T-helper 9 cell (primary cell): ENCODE measurements at regions not wholly inside any gene's neighbourhood (a gene's known extent, or its start where the extent isn't known, plus 50 kb on each side); places are given as distances from the start of the nearest gene placed in this dataset.
"Not testable (repeated sequence)": the region's sequence is repeated elsewhere in the genome, so short reads cannot be mapped to it uniquely, and the experiment has no call there.

Experiments
- DNase-seq: peaks from one replicate; pipeline ENCODE4 v3.0.0-alpha.2; 2020

- DNase-seq: no peak
These were observed 181.9 kb upstream of the GLRA1 start for GRCh38 chr5:152106571-152106970.

- no peak for DNase-seq
These were observed 180.4 kb upstream of the GLRA1 start for GRCh38 chr5:152105085-152105484.

GRCh38 chr5:152104211-152104610 is 179.6 kb upstream of the GLRA1 start:
- DNase-seq: no peak

GRCh38 chr5:152102908-152103307 is 178.3 kb upstream of the GLRA1 start:
- not testable (repeated sequence) for DNase-seq

GRCh38 chr5:152102057-152102456 is 177.4 kb upstream of the GLRA1 start:
- DNase-seq: no peak

GRCh38 chr5:152100462-152100861 is 175.8 kb upstream of the GLRA1 start:
- no peak for DNase-seq

- DNase-seq: no peak
These were observed 172.5 kb upstream of the GLRA1 start for GRCh38 chr5:152097128-152097527.

- no peak for DNase-seq
These were observed 170.1 kb upstream of the GLRA1 start for GRCh38 chr5:152094716-152095115.

- DNase-seq: no peak
These were observed 169.4 kb upstream of the GLRA1 start for GRCh38 chr5:152094060-152094459.

- DNase-seq: no peak
These were observed 167.9 kb upstream of the GLRA1 start for GRCh38 chr5:152092580-152092979.

- no peak for DNase-seq
These were observed 165.0 kb upstream of the GLRA1 start for GRCh38 chr5:152089644-152090043.

- DNase-seq: no peak
These were observed 162.0 kb upstream of the GLRA1 start for GRCh38 chr5:152086668-152087067.

GRCh38 chr5:152084476-152084875 is 159.8 kb upstream of the GLRA1 start:
- DNase-seq: no peak

- no peak for DNase-seq
These were observed 158.6 kb upstream of the GLRA1 start for GRCh38 chr5:152083231-152083630.

GRCh38 chr5:152072091-152072490 is 147.4 kb upstream of the GLRA1 start:
- DNase-seq: no peak

GRCh38 chr5:152070591-152070990 is 145.9 kb upstream of the GLRA1 start:
- DNase-seq: no peak

- DNase-seq: no peak
These were observed 142.1 kb upstream of the GLRA1 start for GRCh38 chr5:152066784-152067183.

- no peak for DNase-seq
These were observed 138.4 kb upstream of the GLRA1 start for GRCh38 chr5:152063004-152063403.

- no peak for DNase-seq
These were observed 136.4 kb upstream of the GLRA1 start for GRCh38 chr5:152061095-152061494.

GRCh38 chr5:152058267-152058666 is 133.6 kb upstream of the GLRA1 start:
- DNase-seq: no peak

GRCh38 chr5:152056931-152057330 is 132.3 kb upstream of the GLRA1 start:
- no peak for DNase-seq

- no peak for DNase-seq
These were observed 127.8 kb upstream of the GLRA1 start for GRCh38 chr5:152052470-152052869.

- no peak for DNase-seq
These were observed 127.1 kb upstream of the GLRA1 start for GRCh38 chr5:152051499-152052454.

GRCh38 chr5:152046361-152046760 is 121.7 kb upstream of the GLRA1 start:
- DNase-seq: no peak

GRCh38 chr5:152038856-152039255 is 114.2 kb upstream of the GLRA1 start:
- peak; percentile 2 for DNase-seq
